ENCODE measurements at regions not wholly inside any gene's neighbourhood (a gene's known extent, or its start where the extent isn't known, plus 50 kb on each side); places are given as distances from the start of the nearest gene placed in this dataset.
"Not testable (repeated sequence)": the region's sequence is repeated elsewhere in the genome, so short reads cannot be mapped to it uniquely, and the experiment has no call there.

DNA sequence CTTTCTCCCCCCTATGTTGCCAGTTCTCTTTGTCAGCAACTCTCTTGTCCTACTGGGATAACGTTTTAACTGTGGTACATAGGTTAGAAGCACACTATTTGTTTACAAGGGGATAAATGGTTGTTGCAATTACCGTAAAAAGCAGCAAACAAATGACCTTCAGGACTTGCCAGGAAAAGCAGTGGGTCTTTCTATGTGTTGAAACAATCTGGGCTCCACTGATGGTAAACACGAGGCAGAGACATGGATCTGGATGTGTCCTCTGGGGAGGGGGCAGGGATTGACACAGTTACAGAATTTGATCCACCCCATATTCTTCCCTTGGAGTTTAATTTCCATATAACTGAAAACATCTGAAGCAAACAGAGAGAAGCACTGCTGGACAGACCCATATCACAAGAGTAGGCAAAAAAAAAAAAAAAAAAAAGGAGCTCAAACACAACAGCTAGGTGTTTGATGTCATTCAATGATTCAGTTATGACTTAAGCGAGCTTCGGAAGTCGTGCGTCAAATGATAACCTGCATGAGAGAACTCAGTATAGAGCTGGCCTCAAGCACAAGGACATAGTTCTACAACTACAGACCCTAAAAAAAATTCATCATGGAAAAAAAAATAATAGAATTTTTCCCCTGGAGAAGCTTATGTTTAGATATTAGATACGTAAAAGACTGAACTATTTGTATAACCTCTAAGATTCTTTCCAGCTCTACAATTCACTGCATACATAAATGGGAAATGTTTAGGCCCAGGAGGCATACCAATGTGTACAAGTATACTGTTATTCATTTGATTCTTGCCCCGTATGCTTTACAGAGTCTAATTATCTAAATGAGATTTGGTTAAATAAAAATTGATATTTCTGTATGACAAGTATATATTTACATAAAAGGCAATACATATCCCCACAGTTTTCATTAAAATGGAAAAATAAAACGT, 127.7 kb downstream of the ALDH8A1 start:
- DNase-seq (ENCODE audit: low spot score), result no peak

DNA sequence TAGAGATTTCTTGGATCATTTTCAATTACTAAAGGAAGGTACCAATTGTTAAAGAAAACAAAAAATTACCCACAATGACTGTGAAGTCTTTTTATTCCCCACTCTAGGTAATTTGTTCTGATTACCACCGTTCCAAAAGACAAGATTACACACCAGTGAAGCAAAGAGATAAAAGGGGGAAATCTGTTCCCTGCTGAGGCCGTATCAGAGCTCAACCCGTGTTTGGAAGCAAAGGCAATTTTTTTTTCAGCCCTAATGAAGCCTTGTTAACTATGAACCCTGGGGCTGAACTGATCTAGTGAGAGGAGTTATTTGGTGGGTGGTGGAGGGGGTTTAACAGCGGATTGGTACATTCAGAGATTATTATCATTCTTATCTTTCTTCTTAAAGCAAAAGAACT, 128.5 kb downstream of the ALDH8A1 start:
- no peak for DNase-seq (ENCODE audit: low spot score)

GRCh38 chr6:134819863-134820800, 129.8 kb downstream of the ALDH8A1 start:
- DNase-seq (ENCODE audit: low spot score), result no peak

DNA sequence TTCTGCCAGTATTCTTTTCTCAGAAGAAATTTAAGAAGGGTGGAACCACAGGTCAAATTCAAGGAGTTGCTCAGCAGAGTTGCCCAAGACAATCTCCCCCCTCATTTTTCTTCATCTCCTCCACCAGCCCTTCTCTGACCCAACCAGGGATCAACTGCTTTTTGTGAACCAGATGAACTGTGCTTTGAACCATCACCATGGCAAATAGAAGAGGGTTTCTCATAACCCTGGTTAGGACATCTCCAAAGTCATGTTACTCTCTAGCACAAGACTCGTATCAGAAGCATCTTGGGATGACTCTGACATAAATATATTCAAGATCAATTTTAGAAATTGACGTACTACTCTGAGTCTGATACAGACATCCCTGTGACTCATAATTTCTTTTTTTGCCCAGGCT, 130.7 kb downstream of the ALDH8A1 start:
- DNase-seq (ENCODE audit: low spot score), result no peak

GRCh38 chr6:134817448-134817847, 132.5 kb downstream of the ALDH8A1 start:
- DNase-seq (ENCODE audit: low spot score), result no peak

DNA sequence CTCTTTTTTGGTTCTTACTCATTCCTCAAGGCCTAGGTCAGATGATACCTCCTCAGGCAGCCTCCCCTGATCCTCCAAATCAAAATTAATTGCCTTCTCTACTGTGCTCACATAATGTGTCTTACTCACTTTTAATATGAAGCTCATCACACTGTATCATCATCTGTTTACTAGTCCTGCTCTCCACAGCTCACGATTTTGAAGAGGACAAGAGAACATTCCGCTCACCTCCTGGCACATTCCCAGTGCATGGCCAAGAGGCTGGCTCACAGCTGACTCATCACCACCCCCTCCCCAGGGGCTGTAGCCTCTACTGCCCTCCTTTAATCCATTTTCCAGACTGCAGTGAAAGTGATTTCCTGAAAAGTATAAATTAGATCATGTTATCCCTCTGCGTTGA, 133.1 kb downstream of the ALDH8A1 start:
- no peak for DNase-seq (ENCODE audit: low spot score)

DNA sequence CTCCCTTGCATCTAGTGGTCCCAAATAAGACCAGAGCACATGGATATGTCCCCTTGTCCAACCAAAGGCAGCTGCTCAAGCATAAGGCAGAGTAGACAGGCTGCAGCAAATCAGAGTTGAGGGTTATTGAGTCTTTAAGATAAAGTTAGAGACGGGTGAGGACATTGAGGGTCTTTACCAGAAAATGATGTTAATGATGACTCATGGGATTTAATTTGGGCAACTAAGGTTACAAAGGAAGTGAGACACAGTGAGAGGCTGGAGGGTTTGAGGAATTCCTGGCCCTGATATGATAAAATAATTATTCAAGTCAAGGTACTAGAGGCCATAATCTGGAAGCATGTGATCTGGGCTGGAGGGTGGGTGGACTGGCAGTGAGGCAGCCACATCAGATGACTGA, 133.6 kb downstream of the ALDH8A1 start:
- no peak for DNase-seq (ENCODE audit: low spot score)

DNA sequence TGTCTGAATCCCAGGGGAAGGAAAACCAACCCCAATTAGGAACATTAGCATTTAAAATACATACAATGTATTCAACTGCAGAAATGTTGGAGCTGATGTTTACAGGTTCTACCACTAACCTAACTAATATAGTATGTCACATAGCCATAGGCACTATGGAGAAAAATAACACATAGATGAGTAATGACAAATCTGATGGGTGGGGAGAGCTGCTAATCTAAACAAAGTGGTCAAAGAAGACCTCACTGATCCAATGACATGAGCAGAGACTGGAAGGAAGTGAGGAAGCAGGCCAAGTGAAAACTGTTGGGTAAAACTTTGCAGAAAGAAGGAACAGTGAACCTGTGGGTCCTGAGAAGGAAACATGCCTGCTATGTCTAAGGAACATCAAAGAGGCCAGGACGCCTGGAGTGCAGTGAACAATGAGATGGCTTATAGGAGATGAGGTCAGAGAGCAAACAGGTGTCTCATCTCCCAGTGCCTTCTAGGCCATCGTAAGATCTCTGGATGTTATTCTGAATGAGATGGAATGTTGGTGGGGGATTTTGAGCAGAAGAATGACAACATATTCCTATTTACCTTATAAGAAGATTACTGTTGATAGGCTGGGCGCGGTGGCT, 135.7 kb downstream of the ALDH8A1 start:
- no peak for DNase-seq (ENCODE audit: low spot score)

DNA sequence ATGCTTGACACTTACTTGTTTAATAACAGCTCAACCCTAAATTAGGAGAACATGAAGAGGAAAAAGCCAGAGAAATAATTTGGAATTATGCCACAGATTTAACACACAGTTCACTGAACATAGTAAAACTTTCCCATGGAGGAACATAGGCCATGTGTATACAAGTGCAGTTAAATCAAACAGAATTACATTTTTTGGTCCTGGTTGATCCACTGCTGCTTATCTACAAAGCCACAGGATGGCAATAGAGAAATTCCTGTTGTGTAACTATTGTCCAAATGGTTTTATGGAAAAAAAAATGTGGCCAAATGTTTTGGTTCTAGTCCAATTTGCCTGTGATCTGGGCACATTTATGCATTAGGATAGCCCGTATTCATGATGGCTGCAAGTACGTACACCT, 136.8 kb downstream of the ALDH8A1 start:
- no peak for DNase-seq (ENCODE audit: low spot score)

DNA sequence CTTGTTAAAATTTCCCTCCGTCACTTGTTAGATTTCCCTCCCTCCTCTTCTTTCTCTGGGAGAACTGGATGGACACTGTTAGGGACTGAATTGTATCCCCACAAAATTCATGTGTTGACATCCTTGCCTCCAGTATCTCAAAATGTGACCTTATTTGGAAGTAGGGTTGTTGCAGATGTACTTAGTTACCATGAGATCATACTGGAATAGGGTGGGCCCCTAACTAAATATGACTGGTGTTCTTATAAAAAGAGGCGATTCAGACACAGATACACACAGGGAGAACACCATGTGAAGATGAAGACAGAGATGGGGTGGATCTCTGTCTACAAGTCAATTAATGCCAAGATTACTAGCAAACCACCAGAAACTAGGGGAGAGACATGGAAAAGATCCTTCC, 139.5 kb downstream of the ALDH8A1 start:
- DNase-seq (ENCODE audit: low spot score), result no peak

DNA sequence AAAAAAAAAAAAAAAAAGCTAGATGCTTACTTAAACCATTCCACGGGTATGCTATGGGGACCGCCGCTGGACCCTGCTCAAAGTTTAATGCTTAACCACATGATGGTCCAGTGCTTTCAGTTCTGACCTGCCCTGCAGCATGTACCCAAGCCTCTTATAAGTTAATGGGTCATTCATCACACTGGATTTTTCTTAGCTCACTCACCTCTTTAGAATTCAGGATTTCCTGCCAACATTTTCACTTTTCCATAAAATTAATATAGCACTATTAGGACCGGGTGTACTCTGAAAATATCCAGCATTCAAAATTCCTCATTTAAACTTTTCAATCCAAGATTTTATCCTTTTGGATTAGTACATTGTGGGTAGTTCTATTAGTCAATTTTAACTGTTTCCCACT, 140.8 kb downstream of the ALDH8A1 start:
- no peak for DNase-seq (ENCODE audit: low spot score)

GRCh38 chr6:134806180-134806798, 143.6 kb downstream of the ALDH8A1 start:
- DNase-seq (ENCODE audit: low spot score), result no peak

- no peak for DNase-seq (ENCODE audit: low spot score)
These were observed 144.7 kb downstream of the ALDH8A1 start for GRCh38 chr6:134805168-134805567.

DNA sequence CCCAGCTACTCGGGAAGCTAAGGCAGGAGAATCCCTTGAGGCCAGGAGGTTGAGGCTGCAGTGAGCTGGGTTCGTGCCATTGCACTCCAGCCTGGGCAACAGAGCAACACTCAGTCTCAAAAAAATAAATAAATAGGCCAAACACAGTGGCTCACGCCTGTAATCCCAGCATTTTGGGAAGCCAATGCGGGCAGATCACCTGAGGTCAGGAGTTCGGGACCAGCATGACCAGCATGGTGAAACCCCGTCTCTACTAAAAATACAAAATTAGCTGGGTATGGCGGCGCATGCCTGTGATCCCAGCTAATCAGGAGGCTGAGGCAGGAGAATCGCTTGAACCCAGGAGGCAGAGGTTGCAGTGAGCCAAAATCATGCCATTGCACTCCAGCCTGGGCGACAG, 145.6 kb downstream of the ALDH8A1 start:
- not testable (repeated sequence) for DNase-seq (ENCODE audit: low spot score)

DNA sequence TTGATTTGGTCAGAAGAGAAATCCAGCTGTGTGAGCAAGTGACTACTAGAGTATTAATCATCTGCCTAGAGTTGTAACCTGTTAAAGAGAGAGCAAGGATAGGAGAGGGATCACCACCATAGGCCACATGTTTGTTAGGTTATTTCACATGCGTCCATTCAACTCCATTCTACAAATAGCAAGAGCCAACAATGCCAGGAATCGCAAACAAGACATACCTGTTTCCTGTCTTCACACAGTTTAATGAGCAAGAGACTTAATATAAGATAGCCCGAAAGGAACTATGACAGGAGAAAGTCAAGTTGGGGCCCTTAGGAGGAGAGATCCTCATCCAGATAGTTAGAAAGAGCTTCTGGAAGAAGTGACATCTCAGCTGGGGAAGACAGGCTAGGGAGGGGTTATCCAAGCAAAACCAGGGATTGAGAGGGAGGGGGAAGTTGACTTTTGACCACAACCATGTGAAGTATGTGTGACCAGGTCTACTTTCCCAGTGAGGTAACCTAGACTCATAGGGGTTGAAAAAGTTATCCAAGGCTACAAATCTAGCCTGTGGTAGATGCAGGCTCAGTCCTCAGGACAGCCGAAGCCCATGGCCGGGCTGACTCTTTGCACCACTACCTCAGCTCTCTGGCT, 147.4 kb downstream of the ALDH8A1 start:
- no peak for DNase-seq (ENCODE audit: low spot score)

DNA sequence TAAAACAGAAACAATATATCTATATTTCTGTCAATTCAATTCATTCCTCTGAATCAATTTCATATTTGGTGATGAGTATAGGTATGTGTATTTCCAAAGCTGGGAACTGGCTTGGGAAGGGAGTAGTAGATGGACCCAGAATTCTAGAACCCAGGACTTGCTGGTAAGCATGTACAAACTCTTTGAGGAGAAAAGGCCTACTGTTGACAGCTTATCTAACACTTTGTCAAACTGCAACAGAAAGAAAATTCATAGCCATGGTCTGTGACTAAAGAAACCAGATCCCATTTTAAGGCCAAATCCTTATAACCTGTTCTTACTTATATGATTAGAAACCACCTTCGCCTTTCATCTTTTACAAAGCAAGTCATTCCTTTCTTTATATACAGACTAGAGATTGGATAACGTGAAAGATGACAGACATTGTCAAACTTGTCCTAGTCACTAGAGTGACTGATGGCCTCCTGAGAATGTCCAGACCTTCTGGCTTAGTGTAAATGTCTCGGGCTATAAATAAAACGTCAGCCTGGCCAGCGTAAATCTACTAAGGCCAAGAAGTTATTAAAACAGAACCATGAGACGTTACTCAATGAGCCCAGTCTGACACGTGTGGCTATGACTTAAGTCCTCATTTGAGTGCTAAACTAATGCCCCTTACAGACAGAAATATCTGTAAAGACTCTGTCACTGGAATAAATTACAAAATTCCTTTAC, 152.3 kb downstream of the ALDH8A1 start:
- DNase-seq (ENCODE audit: low spot score), result no peak

DNA sequence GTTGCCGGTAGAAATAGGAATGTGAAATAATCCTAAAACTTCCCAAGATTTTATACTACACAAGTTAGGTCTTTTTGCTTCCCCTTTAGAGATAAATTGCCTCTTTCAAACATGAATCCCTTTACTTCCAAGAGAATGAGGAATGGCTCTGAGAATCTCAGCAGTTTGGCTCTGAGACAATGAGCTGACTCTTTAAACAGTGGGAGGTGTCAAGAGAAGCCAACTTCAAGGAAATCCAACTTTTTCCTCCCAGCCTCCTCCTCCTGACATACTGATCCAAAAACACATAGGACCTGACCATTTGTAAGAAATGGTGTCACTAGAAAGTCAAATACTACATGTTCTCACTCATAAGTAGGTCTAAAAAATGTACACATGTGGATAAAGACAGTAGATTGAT, 154.2 kb downstream of the ALDH8A1 start:
- no peak for DNase-seq (ENCODE audit: low spot score)

- no peak for DNase-seq (ENCODE audit: low spot score)
These were observed 154.9 kb downstream of the ALDH8A1 start for GRCh38 chr6:134795001-134795400.

GRCh38 chr6:134791243-134791843, 158.6 kb downstream of the ALDH8A1 start:
- DNase-seq (ENCODE audit: low spot score), result not testable (repeated sequence)

- DNase-seq (ENCODE audit: low spot score), result peak; percentile 12
These were observed 162.5 kb downstream of the ALDH8A1 start for GRCh38 chr6:134787261-134787877.

Measured in LoVo (cell line).